HUDEP-2 (cell line): ENCODE measurements at regions not wholly inside any gene's neighbourhood (a gene's known extent, or its start where the extent isn't known, plus 50 kb on each side); places are given as distances from the start of the nearest gene placed in this dataset.

Experiments used
- DNase-seq, 76 experiments: peaks; one replicate each; lab custom pipeline; 2025; ENCODE audit not compliant: unreplicated experiment in 76 of 76; lab: John Stamatoyannopoulos, UW

DNA sequence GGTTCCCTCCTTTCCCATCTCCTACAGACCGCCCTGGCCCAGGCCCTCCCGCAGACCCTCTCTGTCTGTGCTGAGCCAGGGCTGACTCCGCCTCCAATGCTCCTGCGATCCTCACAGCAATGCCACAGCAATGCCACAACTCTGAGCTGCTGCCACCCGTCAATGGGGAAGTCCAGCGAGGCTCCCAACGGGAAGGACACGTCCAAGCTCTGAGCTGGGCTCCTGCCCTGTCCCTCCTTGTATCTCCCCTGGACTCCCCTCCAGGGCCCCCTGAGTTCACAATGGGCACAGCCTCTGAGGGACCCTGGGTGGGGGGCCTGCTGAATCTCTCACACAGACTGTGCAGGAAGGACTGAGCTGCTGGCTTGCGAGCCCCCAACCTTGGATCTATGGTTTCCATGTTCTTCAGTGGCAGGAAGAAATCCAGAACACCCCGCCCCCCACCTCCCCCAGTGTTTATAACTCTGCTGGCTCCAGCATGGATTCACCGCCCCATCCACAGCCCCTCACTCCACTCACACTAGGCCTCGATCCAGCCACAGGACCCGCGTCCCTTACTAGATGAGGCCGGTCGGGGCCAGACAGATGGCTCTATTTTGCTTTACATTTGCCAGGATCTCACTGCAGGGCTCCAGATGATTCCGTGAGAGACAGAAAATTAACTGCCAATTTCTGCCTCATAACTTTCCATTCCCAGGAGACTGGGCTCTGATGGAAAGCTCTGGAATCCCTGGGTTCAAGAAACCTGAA is 338.0 kb downstream of the MATN1 start:
- DNase-seq = no peak

DNA sequence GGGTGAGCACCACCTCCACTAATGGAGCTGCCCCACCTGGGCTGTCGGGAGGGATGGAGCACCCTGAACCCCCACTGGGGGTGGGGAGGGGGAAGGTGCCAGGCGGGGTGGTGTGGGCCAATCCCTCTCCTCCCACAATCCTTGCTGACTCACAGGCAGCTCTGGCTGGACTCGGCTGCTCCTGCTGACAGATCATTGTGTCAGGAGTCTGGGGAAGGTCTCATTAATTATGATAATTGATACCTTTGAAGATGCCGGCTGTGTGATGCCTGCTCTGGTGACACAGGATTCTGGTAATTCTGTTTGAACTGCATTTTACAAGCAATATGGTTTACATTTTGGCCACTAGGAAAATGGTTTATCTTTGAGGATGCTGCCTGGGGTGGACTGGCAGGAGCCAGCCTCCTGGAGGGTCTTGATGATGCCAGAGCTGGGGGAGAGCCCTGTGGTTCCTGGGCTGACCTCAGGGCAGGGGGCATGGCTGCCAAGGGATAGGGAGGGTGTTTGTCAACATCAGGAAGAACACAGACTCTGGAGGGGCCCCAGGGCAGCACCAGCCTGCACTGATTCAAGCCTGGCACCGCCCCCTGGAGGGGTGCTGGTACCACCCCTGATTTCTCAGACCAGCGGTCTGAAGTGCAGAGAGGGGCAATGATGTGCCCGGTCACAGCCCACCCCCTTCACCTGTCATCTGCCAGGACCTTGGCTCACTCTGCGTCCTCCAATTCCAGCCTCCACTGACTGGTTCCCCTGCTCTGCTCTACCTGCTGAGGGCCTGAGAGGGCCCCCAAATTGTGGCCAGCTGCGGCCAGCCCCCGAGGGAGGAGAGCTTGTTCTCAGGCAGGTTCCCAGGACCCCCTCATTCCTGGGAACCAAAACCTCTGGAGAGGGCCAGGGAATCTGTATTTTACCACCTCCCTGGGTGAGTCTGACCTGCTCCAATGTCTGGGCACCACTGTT is 338.8 kb downstream of the MATN1 start:
- no peak for DNase-seq

DNA sequence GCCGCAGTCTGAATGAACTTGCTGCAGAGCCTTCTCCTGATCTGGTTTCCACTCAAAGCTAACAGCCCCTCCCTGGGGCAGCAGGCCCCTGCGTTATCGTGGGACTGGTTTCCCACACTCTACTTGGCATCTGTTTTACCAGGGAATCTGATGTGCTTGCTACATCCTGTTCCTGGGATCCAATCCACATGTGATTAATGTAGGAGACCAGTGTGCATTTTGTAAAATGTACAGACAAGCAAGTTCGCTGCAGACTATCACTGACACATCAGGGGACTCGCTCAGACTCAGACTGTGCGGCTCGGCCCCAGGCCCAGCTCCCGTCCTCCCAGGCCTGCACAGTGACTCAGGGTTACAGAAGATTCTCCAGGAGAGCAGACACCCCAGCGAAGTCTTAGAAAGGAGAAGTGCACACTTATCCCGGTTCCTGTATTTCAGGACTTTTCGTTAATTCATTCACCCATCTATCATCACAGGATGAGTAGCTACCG is 340.1 kb downstream of the MATN1 start:
- no peak for DNase-seq

DNA sequence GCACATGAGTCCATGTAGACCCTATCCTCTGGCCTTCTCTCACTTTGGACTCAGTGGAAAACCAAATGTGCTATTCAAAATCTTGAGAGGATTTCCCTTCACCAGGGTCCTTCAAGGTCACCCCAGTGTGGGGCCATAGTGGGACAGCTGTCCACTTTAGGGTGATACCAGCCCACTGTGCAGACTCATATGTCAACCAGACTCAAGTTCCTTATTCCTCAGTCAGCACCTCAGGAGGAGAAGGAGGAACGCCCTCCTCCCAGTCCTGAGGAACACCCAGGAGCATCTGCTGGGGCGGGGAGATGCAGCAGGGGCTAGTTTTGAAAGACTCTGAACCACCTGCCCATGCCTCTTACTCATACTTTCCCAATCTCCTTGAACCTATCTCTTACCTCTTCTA is 340.9 kb downstream of the MATN1 start:
- no peak for DNase-seq

DNA sequence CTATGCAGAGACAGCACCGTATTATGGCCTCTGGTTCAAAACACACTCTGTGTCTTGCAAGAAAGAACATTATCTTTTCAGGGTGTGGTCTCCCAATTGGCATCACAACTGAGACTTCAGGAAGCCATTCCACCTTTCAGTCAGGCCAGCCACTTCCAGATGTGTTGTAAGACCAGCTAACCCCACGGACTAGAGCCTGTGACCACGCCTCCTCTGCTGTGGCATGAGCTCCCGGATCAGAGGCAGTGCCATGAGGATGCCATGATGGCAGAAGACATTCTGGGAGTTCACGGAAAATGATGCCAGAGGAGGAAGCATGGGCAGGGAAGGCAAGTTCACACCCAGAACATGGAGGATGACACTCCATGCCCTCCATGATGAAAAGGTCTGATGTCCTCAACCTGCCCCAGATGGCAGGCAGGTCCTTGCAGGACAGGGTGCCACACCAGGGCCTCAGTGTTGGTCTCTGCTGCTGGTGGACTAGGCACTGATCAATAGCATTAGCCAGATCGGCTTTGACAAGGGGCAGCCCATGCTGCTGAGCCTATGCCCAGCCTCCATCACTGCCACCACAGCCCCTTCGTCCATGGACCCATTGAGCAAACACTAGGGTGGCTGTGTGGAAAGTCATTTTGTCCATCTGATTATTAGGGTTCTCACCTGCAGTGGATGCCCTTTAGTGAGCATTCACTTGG is 341.6 kb downstream of the MATN1 start:
- no peak for DNase-seq

DNA sequence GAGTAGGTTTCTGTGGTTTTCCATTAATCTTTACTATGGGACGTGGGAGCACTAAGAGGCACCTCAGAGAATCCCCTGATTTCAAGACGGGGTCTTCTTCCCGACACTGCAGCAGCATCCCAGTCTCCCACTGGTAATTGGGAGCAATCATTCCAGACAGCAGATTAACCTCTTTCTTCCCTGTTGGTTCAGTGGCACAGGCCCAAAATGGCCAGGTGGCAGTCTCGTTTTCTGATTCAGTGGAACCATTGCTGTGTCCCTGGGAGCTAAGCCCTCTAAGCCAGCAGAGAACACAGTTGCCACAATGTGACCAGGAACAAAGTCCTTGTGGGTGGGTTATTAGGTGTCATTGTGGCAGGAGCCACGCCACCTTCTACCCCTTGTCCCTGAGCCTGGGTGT is 342.1 kb downstream of the MATN1 start:
- DNase-seq = no peak

DNA sequence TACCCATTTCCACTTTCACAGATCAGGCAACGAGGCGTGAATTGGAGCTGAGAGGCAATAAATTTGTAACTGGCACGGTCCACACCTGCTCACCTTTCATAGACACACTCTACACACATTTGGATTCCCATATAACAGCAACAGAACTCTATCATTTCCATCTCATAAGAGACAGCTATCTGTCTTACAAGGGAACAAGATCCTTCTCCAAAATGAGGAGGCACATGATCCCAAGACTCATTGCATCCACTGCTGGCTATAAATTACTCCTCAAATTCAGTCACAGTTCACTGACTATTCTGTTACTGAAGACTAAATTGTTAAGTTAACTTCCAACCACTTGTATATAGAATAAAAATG is 342.8 kb downstream of the MATN1 start:
- DNase-seq = no peak

DNA sequence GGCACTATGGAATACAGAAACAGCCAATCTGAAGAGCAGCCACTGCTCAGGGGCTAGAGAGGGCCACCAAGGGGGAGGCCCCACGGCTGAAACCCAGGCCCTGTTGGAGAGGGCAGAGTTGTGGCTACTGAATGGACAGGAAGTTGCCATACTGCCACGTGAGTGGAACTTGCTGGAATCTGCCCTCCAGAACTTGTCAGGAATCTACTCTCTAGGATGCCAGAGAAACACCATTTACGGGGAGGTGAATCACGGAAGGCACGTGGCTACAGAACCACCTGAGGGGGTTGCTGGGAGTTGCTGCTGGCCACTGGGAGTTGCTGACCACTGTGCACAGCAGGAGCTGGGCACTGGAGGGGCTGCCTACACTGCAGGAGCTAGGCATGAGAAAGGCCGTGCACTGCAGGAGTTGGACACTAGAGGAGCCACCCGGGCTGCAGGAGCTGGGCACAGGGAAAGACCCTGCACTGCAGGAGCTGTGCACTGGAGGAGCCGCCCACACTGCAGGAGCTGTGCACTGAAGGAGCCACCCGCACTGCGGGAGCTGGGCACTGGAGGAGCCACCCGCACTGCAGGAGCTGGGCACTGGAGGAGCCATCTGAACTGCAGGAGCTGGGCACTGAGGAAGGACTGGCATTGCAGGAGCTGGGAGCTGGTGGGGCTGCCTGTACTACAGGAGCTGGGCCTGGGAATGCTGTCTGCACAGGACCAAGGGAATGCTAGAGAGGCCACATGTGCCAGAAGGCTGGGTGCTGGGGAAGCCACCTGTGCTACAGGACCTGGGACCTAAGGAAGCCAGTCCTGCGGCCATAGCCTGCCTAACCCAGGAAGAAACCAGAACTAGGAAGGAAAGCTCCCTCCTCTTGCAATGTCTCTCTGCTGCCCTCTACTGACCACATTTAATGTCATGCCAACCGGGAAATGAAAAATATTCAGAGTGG is 343.4 kb downstream of the MATN1 start:
- DNase-seq = peak in 45 of 76 experiments; percentile 2 to 77 (median 19)

DNA sequence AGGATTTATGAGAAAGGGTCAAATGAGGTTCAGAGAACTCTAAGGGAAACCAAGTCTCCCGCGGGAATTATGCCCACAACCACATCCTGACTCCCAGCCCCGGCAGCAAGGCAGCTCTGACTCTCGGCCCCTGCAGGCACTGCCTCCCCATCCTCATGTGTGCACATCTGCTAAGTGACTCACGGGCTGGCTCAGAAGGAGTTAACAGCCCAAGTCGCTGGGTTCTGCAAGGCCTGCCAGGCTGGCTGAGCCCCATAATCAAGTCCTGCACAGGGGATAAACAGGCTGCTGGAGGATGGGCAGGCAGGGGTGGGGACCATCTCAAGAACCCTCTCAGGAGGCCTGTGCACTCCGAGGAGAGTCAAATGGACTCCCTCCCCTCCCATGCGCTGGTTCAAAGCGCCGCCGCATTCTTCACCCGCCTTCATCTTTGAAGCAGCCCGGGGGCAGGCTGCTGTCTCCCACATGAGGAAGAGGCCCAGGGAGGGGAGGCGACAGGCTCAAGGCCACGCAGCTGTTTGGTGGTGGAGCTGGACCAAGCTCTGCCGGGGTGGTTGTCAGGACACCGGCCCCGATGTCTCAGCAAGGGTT is 344.3 kb downstream of the MATN1 start:
- DNase-seq = no peak

DNA sequence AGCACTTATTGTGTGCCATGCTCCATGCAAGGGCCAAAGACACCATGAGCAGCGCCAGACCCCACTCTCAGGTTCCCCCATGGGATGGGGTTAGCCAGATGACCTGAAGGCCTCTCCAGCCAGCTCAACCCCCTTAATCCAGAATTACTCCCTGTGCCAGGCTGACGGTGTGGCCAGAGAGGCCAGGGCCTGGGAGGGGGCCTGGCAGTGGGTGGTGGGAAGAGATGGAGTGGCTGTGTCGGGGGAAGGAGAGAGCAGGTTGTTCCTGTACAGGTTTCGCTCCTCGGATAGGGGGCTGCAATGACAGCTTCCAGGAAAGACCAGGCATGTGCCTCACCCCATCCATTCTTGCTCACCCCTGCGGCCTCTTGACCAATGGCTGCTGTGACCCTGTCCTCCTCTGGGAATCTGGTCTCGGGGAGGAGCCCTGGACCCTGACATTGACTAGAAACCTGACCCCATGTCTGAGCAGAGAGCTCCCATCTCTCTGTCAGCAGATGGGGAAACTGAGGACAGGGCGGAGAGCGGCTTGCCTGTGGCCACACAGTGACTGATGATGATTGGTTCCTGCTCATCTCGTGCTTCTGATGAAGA is 345.3 kb downstream of the MATN1 start:
- no peak for DNase-seq

DNA sequence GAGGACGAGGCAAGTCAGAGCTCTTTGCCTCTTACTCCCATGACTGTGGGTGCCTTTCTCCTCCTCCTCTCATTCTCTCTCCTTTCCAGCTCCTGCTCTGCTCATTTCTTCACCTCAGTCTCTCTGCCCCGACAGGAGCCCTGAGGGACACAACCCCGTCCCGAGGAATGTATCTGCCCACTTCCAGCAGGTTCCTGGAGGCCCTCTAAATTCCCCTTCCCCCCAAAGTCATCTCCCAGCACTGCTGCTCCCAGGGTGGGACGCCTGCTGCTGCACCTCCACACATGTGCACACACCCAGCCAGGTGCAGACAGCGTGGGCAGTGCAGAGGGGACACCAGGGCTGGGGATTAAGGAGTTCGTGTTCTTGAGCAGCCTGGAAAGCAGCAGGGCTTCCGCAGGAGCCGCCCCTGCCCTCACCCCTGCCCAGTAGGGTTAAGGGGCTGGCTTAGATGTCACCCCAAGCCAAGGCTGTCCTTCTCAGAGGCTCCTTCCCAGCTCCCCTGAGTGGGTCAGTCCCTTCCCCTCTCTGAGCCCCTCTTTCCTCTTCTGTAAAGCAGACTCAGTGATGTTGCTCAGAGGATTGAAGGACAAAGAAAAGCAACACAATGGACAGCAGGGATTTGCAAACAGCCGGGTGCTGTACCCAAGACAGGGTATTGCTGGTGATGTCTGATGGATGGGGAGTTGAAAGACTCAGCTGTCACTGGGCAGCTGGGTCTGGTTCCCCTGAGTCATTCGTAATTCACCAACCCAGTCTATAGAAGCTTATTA is 346.0 kb downstream of the MATN1 start:
- DNase-seq = no peak

DNA sequence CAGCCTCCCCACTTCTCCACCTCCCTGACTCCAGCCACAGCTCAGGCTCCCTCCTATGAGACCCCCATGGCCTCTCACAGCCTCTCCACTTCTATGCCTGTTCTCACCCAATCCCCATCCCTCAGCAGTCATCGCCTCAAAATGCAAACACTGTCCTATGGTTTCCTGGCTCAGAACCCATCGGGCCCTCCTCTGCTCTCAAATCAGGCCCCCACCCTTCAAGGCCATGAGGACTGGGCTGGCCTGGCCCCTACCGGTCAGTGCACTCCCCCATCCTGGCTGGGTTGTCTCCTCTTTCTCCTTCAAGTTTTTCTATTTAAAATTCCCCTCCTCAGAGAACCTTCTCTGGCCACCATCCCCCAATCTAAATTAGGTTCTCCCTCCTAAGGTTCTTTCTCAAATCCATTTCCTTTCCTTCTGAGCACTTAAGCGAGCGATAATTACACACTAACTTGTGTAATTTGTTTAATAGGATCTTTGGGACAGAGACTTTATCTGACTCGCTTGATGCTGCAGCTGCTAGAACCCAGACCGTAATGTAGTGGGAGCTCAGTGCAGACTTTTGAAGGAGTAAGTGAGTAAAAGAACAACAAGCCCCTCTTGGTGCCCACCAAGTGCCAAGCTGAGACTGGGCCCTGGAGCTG is 347.2 kb downstream of the MATN1 start:
- no peak for DNase-seq

DNA sequence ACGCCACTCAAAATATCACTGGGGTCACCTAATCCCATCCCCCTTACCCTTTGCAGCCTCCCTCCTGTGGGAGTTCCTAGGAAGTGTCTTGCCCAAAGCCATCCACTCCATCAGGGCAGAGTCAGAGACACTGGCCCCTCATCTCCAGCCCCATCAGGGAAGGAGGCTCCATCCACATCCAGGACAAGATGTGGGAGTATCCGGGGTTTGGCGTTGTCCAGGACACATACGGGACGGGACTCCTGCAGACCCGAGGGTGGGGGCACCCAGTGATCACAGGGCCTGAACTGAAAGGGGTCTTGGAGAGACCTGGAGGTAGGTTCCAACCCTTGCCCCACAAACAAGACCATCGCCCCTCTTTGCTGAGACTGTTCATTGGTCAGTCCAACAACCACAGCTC is 348.2 kb downstream of the MATN1 start:
- DNase-seq = no peak

DNA sequence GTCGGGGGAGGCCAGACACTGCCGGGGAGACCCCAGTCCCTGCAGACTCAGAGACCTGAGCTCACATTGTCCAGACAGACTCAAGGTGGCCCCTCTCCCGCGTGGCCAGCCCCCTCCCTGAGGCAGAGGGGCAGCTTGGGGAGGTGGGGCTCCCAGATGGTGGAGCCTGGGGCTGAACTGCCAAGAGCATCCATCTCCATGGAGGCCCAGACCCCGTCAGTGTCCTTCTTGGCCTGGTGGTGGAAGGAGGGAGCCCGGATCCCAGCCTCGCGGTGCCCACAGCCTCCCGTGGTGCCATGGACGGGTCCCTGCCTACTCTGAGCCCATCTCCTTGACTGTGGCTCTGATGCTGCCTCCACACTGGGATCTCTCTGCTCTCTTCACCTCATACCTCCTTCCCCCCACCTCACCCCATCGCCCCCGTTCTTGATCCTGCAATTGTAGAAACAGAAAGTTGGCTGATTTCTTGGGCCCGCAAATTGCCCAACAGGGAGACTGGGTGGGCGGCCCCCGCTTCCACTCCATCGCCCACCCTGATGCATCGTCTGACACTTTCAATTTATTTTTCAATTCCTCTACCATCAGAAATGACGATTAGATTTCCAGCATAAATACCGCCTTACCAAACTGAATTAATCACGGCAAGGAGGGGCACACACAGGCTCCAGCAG is 348.9 kb downstream of the MATN1 start:
- DNase-seq = no peak

DNA sequence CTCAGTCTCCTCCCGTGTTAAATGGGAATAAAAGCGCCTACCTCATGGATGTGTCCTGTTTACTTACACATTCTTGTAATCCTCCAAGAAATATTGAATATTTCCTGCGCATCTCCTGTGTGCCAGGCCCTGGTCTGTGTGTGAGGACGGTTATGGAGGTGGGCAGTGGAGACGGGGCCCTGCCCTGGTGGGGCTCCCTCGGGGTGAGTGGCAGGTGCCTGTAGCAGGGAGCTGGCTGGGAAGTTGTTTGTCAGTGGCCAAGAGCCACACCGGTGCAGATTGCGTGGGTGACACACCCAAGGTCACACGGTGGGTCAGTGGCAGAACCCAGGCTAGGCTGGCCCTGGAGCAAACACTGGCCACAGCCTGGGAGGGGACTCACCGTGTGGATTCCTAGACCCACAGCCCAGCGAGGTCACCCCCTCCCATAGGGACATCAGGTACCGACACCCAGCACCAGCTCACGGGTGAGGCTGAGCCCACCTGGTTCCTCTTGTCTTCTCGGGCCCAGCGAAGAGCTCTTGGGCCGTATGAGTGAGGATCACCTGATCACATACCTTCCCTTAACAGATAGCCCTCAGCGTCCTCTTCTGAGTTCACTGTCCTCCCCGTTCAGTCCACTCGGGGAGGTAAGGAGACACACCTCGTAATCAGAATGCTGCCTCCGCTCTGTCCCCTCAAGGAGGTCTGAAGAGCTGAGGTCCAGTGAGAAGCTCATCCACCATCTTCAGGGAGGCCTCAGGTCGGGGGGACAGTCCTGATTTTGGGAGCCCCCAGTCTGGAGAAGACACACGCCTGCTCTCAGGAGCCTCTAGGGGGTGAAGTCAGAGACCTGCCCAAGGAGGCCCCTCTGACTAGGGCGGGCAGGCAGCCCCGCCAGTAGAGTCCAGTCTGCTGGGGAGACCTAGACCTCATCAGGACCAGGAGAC is 349.6 kb downstream of the MATN1 start:
- no peak for DNase-seq

DNA sequence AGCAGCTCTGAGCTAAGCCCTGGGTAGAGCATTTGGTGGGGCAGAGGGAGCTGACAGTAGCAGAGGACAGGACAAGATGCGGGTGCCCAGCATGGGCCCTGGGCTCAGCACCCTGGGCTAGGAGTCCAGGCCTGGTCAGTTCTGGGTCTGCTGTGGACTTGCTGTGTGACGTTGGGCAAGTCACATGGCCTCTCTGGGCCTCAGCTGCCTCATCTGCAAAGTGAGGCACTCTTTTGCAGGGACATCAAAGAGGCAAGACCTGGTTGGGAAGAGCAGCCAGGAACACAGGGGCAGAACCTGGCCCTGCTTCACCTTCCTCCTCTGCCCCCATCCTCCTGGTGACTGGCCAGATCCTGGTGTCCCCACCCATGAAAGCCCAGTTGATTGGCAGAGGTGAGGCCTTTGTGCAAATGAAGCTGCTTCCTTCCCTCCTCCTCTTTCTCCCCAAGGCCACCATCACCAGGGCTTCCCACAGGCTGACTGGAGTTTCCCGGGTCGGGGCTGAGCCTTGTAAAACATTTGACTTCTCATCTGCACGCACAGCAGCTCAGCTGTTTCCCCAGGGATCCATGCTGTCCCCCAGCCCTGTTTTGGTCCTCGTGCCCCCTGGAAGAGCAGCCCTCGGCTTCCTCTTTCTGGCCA is 350.5 kb downstream of the MATN1 start:
- DNase-seq = no peak
